ENCODE measurements at regions not wholly inside any gene's neighbourhood (a gene's known extent, or its start where the extent isn't known, plus 50 kb on each side); places are given as distances from the start of the nearest gene placed in this dataset.

DNA sequence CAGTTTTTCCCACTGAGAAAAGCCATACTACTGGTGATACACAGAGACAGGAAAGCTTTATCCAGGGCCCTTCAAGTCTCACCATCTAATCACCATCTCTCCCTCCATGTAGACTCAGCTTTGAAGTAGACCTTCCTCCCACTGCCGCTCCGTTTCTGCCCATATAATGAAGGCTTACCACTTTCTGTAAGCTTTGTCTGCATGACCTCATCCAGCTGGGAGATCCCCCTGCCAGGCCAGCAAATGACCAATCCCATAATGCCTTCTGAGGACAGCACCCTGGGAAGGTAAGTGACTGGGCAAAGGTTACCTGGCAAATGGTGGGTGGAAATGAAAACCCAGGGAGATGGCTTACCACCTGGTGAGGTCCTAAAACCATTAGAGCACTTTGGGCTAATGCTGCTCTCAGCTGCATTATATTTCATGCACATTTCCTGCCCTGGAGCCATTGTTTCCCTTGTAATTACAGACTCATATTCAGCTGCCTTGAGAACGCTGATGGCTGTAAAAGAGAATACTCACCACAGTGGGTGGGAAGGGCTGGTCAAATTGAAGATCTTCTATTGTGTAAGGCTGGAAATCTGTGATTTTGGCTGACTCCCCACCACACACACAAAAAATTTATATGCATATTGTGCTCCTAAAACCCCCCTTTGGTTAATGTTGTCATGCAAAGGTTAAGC, 350.7 kb upstream of the SYT4 start:
- Histone ChIP-seq H3K27me3 (no peaks in the 10 kb centered on the region), H3K36me3 (no peaks in the 10 kb centered on the region), H3K4me1 (ENCODE audit: insufficient read depth) (no peaks in the 10 kb centered on the region), H3K27ac (no peak overlapping the region), H3K9me3 (no peaks in the 10 kb centered on the region), H3K4me3 (no peak overlapping the region)
- intact Hi-C loops (cut with DNase I): no loop called here
- TF ChIP-seq POLR2A (IDR thresholded peaks at IDR 0.05): no peak
- no peak for TF ChIP-seq EP300 (IDR thresholded peaks at IDR 0.05)
- TF ChIP-seq, protein P1, sequence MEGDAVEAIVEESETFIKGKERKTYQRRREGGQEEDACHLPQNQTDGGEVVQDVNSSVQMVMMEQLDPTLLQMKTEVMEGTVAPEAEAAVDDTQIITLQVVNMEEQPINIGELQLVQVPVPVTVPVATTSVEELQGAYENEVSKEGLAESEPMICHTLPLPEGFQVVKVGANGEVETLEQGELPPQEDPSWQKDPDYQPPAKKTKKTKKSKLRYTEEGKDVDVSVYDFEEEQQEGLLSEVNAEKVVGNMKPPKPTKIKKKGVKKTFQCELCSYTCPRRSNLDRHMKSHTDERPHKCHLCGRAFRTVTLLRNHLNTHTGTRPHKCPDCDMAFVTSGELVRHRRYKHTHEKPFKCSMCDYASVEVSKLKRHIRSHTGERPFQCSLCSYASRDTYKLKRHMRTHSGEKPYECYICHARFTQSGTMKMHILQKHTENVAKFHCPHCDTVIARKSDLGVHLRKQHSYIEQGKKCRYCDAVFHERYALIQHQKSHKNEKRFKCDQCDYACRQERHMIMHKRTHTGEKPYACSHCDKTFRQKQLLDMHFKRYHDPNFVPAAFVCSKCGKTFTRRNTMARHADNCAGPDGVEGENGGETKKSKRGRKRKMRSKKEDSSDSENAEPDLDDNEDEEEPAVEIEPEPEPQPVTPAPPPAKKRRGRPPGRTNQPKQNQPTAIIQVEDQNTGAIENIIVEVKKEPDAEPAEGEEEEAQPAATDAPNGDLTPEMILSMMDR (IDR thresholded peaks at IDR 0.05): no peak
- DNase-seq: no peak
- 70 to 94% (median 75%) methylated on average over 3 of the region's 3 CpGs for WGBS, 3 donors

DNA sequence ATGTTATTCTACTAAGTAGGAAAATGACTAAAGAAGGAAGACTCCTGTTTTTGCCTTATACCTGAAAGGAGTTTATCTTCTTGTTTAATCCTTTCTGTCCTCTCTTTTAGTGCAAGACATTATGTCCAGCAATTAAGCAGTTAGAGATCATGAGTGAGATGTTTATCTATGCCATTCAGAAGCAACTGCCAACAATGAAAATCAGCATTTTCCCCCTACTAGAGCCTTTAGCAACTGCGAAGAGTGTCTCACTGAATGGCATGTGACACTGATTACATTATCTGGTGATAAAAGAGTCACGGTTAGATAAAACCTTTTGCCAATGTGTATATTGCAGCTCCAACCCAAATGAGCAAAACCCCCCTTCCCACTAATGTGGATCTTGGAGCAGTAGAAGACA, 357.7 kb upstream of the SYT4 start:
- H3K4me1 ChIP-seq (ENCODE audit: insufficient read depth): no peaks in the 10 kb centered on the region
- 51 to 66% (median 59%) methylated on average over 2 of the region's 2 CpGs for WGBS, 3 donors
- no peaks in the 10 kb centered on the region for H3K36me3 ChIP-seq
- intact Hi-C loops (cut with DNase I): no loop called here
- no peaks in the 10 kb centered on the region for H3K9me3 ChIP-seq
- H3K27ac ChIP-seq: no peak overlapping the region
- TF ChIP-seq EP300 (IDR thresholded peaks at IDR 0.05): no peak
- TF ChIP-seq, protein P1 (IDR thresholded peaks at IDR 0.05): no peak
- no peak for TF ChIP-seq POLR2A (IDR thresholded peaks at IDR 0.05)
- no peak for DNase-seq
- no peaks in the 10 kb centered on the region for H3K27me3 ChIP-seq
- no peak overlapping the region for H3K4me3 ChIP-seq

DNA sequence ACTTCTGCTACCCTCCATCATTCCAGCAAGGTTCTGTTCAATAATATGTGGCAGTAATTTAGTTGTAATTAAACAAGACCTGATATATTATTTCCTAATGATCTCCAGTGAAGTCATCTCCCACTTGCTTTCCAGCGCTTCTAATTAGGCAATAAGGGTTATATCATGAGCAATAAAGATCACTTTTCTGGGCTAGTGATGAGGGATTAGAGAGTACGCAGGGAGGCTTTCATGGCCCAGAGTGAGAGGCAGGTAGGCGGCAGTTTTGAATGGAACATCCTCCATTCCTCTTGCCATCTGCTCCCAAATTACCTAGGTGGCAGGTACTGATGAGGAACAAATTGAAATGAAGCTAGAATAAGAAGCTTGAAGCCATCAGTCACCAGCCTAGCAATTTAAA, 358.1 kb upstream of the SYT4 start:
- DNase-seq: no peak
- Histone ChIP-seq H3K36me3 (no peaks in the 10 kb centered on the region), H3K27ac (no peak overlapping the region), H3K4me3 (no peak overlapping the region), H3K4me1 (ENCODE audit: insufficient read depth) (no peaks in the 10 kb centered on the region), H3K27me3 (no peaks in the 10 kb centered on the region), H3K9me3 (no peaks in the 10 kb centered on the region)
- WGBS, 3 donors: 66 to 74% (median 73%) methylated on average over 3 of the region's 3 CpGs
- TF ChIP-seq POLR2A (IDR thresholded peaks at IDR 0.05) (no peak), EP300 (IDR thresholded peaks at IDR 0.05) (no peak)
- TF ChIP-seq, protein P1 (IDR thresholded peaks at IDR 0.05): no peak
- intact Hi-C loops (cut with DNase I): no loop called here

DNA sequence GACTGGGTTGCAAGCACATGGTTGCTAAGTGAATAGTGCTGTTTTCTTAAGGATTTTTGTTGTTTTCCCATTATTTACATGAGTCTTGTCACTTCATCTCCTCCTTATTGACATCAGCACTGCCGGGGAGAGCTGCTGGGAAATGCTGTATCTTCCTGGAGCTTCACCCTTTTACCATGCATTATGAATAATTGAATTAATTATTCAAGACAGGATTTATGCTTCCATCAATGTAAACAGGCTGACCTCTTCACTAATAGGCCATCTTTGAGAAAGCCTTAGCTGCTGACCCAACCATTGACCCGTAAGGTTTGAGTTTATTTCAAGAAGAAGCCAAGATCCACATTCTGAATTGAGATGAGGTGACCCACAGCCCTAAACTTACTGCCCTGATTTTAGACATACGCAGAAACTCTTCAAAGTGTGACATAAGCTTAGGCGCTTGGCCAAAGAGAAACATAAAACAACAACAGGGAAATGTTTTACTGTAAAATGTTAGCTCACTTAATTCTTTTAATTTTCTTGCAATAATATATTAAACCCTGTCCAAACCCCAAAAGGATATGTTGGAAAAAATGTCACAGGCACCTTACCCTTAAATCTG, 365.5 kb upstream of the SYT4 start:
- Histone ChIP-seq H3K9me3 (no peaks in the 10 kb centered on the region), H3K27ac (no peak overlapping the region), H3K36me3 (no peaks in the 10 kb centered on the region), H3K4me3 (no peak overlapping the region), H3K4me1 (ENCODE audit: insufficient read depth) (no peaks in the 10 kb centered on the region), H3K27me3 (no peaks in the 10 kb centered on the region)
- no peak for DNase-seq
- intact Hi-C loops (cut with DNase I): no loop called here
- TF ChIP-seq EP300 (IDR thresholded peaks at IDR 0.05) (no peak), POLR2A (IDR thresholded peaks at IDR 0.05) (no peak)
- TF ChIP-seq, protein P1 (IDR thresholded peaks at IDR 0.05): no peak
- WGBS, 3 donors: 62 to 64% (median 62%) methylated on average over 4 of the region's 4 CpGs
